CD4-positive, alpha-beta T cell treated with Interleukin-12 subunit alpha and Interleukin-12 subunit beta, for 1 hour (primary cell): ENCODE measurements at regions not wholly inside any gene's neighbourhood (a gene's known extent, or its start where the extent isn't known, plus 50 kb on each side); places are given as distances from the start of the nearest gene placed in this dataset.
"Not testable (repeated sequence)": the region's sequence is repeated elsewhere in the genome, so short reads cannot be mapped to it uniquely, and the experiment has no call there.

ENCODE experiments used
- DNase-seq: peaks from one replicate; pipeline ENCODE4 v3.0.0-alpha.2; 2020

DNA sequence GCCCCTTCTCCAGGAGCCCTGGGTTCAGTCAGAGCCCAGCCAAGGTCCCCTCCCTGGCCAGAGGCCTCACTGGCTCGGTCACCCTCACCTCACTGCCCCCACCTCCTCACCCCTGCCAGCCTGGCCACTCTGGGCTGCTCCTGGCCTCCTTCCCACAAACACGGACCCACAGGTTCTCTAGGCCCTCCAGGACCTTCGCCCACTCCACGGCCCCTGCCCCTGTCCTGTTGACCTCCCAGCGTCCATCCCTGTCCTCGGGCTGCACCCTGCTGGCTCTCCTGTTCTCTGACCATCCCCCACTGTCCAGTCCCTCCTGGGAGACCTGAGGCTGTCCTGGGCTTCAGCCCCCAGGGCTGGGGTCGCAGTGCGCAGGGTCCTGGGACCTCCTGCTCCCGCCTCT, 173.3 kb downstream of the TMEM121 start:
- not testable (repeated sequence) for DNase-seq

DNA sequence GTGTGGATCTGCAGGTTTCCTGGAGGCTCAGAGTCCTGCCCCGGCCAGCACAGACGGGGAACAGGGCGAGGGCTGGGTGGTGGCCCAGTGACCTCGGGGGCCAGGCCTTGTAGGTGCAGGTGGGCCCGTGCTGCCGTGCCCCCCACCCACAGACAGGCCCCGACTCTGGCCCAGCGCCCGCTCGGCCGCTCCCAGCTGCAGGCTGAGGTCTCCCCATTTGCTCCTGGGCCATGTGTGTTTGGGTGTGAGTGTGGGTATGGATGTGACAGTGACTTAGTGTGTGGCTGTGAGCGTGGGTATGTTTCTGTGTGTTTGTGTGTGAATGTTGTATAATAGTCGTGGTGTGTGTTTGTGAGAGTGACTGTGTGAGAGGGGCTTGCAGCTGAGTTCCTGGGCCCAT, 173.8 kb downstream of the TMEM121 start:
- not testable (repeated sequence) for DNase-seq

DNA sequence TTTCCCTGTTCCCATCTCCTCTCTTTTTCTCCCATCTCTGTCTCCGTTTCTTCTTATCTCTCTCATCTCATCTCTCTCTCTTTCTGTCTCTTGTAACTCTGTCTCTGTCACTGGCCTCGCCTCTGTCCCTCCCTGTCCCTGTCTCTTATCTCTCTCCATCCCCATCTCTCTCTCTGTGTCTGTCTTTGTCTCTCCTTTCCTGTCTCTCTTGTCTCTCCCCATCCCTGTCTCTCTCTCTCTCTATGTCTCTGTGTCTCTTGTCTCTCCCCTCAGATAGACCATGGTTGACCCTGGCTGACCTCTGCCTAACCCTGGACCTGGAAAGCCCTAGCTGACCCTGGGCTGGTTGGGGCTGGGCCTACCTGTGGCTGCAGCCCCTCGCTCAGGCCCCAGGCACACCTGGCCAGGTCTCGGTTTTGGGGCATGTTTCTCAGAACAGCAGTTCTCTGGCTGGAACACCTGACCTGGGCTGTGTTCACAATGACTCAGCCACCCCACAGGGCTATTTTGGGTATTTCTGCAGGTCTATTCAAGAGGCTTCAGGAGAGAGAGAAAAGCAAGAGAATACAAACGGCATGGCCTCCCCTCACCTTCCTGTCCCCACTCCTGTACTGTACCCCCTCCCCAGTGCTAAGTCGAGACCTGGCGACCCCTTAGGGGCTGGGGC, 174.4 kb downstream of the TMEM121 start:
- no peak for DNase-seq

DNA sequence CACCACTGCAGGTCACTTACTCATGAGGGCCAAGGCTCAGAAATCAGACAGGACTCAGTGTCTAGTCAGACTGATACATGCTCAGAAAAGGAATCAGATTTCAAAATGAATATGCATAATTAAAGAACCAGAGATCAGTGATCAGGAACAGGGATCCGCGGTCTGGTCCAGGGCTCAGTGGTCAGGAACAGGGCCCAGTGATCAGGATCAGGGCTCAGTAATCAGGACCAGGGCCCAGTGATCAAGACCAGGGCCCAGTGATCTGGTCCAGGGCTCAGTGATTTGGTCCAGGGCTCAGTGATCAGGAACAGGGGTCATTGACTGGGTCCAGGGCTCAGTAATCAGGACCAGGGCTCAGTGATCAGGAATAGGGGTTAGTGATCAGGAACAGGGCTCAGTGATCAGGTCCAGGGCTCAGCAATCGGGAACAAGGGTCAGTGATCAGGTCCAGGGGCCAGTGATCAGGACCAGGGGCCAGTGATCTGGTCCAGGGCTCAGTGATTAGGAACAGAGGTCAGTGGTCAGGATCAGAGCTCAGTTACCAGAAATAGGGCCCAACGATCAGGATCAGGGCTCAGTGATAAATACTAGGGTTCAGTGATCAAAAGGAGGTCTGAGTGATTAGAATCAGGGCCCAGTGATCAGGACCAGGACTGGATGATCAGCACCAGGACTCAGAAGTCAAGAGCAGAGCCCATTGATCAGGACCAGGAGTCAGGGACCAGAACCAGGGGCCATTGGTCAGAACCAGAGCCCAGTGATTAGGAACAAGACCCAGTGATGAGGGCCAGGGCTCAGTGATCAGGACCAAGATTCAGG, 175.3 kb downstream of the TMEM121 start:
- no peak for DNase-seq

DNA sequence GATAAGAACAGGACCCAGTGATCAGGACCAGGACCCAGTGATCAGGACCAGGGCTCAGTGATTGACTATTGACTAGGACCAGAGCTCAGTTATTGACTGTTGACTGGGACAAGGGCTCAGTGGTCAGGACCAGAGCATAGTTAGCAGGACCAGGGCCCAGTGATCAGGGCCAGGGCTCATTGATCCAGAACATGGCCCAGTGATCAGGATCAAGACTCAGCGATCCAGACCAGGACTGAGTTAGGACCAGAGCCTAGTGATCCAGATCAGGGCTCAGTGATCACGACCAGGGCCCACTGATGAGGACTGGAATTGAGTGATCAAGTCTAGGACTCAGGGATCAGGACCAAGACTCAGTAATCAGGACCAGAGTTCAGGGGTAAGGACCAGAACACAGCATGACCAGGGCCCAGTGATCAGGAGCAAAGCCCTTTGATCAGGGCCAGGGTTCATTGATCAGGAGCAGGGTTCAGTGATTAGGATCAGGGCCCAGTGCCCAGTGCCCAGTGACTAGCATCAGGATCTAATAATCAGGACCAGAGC, 176.0 kb downstream of the TMEM121 start:
- DNase-seq: no peak

DNA sequence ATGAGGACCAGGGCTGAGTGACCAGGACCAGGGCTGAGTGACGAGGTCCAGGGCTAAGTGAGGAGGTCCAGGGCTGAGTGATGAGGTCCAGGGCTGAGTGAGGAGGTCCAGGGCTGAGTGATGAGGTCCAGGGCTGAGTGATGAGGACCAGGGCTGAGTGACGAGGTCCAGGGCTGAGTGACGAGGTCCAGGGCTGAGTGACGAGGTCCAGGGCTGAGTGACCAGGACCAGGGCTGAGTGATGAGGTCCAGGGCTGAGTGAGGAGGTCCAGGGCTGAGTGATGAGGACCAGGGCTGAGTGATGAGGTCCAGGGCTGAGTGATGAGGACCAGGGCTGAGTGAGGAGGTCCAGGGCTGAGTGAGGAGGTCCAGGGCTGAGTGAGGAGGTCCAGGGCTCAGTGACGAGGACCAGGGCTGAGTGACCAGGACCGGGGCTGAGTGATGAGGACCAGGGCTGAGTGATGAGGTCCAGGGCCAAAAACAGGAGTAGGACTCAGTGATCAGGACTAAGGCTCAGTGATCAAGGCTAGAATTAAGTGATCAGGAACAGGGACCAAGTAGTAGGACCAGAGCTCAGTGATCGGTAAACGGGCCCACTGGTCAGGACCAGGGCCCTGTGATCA, 176.8 kb downstream of the TMEM121 start:
- not testable (repeated sequence) for DNase-seq

DNA sequence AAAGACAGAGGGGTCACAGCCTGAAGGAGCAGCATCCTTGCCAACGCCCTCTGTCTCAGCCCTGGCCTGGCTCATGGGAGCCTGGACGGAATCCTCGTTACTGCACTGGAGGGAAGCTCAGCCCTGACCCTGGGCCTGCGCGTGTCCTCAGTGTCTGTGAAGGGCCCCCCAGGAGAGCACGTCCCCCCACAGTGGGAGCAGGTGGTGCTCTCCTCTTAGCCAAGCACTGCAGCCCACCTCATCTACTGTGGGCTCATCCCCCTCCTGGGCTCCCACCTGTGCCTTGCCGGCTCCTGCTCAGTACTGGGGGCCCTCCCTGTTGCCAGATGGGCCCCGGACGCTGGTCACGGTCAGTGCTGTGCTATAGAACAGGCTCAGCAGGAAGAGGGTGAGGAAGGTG, 177.7 kb downstream of the TMEM121 start:
- DNase-seq: not testable (repeated sequence)

DNA sequence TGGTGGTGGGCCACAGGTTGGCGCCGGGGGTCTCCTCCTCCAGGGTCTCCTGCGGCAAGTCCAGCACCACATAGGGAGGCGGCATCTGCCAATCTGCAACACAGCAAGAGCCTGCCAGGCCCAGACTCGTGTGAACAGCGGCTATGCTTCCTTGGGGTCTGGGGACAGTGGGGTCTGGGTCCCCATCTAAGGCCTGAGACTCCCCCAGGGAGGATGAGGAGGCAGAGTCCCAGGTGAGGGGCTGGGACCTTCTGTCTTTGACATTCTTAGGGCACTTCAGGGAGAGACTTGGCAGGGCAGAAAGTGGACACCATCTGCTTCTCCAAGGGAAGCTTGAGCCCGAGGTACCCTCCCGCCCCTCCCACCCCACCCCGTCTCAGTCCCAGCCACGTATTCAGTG, 178.1 kb downstream of the TMEM121 start:
- not testable (repeated sequence) for DNase-seq

DNA sequence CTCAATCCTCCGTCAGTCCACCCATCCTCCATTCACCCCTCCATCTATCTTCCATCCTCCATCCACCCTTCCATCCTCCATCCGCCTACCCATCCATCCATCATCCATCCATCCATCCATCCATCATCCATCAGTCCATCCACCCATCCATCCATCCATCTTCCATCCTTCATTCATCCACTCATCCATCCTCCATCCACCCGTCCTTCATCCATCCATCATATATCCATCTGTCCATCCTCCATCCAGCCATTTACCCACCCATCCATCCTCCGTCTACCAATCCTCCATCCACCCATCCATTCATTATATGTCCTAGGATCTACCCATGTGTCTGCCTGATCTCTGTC, 179.1 kb downstream of the TMEM121 start:
- DNase-seq: not testable (repeated sequence)

DNA sequence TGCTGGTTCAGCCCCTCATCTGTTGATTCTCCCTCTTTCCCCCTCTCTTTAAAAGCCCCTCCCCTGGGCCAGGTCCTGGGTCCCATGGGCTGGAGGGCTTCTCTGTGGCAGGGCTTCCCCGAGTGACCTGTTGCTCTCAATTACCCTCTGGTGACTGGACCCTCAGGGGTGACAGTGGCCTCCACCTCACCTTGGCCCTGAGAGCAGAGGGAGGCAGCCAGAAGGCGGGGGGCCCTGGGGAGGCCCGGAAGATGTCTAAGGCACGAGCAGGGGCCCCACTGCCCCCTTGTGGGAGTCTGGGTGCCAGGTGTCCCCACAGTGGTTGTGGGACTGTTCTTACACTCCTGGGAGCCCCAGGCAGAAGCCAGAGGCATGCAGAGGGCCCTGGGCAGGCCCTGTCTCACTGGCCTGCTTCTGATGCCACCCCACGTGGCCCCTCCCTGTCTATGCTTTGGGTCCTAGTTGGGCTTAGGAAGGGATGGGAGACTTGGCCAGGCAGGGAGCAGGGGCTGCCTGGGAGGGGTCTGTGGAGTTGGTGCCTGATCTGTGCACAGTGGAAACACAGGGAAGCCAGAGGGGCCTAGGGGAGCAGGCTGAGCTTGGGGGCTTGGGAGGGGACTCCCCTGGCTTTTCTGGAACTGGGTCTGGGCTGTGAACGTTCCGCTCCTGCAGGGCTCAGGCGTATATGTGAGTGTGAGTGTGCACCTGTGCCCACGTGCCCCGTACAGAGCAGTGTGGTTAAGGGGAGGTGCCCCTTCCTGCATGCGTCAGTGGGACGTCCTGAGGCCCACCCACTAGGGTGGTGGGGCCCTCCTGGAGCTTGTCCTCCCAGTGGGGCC, 179.7 kb downstream of the TMEM121 start:
- not testable (repeated sequence) for DNase-seq

DNA sequence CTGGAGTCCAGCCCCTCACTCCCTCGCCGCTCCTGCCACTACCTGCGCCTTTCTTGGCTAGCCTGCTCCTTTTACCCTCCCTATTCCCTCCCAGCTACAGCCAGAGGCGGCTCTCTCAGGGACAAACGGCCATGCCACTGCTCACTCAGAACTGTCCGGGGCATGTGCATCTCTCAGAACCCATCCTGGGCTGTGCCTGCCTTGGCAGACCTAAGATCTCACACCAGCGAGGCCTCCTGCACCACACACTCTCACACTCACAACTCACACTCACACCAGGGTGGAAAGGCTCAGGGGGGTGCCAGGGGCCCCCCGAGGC, 180.3 kb downstream of the TMEM121 start:
- DNase-seq: not testable (repeated sequence)

DNA sequence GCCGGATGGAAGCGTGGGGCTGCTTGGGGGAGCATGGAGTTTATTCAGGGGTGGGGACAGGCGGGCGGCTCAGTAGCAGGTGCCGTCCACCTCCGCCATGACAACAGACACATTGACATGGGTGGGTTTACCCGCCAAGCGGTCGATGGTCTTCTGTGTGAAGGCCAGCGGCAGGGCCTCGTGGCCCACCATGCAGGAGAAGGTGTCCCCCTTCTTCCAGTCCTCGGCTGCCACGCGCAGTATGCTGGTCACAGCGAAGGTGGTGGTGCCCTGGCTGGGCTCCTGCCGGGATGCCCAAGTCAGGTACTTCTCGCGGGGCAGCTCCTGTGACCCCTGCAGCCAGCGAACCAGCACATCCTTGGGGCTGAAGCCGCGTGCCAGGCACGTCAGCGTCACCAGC, 180.7 kb downstream of the TMEM121 start:
- DNase-seq: not testable (repeated sequence)

DNA sequence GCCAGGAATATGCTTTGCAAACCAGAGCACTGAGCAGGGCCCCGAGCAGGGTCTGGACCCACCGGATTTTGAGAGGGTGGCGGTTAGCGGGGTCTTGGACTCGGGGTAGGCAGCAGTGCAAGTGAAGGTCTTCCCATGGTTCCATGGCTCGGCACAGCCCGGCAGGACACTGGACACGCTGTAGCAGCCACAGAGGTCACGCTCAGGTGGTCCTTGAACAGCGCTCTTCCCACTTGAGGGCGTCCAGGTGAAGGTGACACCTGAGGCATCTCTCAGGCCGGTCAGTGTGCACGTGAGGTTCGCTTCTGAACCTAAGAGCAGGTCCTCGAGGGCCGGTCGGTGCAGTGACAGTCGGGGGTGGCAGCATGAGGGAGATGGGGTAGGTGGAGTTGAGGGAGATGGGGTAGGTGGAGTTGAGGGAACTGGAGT, 181.4 kb downstream of the TMEM121 start:
- not testable (repeated sequence) for DNase-seq

DNA sequence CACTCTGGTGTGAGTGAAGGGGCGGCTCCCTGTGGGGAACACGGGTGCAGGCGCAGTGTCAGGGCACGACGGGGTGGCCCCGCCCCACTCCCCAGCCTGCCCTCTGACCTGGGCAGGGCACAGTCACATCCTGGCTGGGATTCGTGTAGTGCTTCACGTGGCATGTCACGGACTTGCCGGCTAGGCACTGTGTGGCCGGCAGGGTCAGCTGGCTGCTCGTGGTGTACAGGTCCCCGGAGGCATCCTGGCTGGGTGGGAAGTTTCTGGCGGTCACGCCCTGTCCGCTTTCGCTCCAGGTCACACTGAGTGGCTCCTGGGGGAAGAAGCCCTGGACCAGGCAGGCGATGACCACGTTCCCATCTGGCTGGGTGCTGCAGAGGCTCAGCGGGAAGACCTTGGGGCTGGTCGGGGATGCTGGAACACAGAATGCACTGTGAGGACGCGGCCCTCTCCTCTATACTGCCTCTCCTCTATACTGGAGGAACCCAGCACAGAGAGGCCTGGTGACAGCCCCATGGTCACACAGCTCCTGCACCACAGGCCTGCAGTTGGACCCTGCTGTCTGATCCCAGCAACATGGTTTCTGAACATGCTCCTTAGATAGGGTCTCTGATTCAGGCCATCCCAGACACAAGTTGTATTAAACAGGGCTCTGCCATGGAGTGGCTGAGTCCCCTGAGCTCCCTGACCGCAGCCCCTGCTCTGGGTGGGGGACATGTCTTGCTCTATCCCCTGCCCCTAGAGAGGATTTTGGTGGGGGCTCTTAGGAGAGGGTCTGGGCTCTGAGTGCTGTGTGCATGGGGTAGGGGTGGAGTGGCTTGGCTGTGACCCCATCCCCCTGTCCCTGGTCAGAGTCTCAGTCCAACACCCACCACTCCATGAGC, 182.1 kb downstream of the TMEM121 start:
- not testable (repeated sequence) for DNase-seq

DNA sequence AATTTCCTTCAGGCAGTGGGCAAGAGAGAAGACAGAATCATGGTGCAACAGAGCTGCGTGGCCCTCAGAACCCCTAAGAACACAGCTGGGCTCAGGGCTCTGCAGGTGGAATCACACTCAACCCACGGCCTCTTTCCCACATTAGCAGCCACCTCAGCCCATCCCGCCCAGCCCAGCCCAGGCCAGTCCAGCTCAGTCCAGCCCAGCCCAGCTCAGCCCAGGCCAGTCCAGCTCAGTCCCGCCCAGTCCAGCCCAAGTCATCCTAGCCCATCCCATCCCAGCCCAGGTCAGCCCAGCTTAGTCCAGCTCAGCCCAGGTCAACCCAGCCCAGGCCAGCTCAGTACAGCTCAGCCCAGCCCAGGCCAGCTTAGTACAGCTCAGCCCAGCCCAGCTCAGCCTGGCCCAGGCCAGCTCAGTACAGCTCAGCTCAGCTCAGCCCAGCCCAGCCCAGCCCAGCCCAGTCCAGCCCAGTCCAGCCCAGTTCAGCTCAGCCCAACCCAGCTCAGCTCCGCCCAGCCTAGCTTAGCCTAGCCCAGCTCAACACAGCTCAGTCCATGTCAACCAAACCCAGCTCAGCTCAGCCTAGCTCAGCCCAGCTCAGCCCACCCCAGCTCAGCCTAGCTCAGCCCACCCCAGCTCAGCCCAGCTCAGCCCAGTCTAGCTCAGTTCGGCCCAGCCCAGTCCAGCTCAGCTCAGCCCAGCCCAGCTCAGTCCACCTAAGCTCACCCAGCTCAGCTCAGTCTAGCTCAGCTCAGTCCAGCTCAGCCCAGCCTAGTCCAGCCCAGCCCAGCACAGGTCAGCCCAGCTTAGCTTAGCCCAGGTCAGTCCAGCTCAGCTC, 183.1 kb downstream of the TMEM121 start:
- DNase-seq: no peak

DNA sequence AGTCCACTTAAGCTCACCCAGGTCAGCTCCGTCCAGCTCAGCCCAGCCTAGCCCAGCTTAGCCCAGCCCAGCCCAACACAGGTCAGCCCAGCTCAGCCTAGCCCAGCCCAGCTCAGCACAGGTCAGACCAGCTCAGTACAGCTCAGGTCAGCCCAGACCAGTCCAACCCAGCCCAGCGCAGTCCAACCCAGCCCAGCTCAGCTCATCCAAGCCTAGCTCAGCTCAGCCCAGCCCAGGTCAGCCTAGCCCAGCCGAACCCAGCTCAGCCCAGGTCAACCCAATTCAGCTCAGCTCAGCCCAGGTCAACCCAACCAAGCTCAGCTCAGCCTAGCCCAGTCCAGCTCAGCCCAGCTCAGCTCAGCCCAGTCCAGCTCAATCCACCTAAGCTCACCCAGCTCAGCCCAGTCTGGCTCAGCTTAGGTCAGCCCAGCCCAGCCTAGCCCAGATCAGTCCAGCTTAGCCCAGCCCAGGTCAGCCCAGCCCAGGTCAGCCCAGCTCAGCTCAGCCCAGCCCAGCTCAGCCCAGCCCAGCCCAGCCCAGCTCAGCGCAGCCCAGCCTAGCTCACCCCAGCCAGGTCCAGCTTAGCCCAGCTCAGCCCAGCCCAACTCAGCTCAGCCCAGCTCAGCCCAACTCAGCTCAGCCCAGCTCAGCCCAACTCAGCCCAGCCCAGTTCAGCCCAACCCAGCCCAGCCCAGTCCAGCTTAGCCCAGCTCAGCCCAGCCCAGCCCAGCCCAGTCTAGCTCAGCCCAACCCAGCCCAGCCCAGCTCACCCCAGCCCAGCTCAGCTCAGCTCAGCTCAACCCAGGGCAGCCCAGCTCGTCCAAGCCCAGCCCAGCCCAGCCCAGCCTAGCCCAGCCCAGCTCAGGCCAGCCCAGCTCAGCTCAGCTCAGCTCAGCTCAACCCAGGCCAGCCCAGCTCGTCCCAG, 184.0 kb downstream of the TMEM121 start:
- no peak for DNase-seq

DNA sequence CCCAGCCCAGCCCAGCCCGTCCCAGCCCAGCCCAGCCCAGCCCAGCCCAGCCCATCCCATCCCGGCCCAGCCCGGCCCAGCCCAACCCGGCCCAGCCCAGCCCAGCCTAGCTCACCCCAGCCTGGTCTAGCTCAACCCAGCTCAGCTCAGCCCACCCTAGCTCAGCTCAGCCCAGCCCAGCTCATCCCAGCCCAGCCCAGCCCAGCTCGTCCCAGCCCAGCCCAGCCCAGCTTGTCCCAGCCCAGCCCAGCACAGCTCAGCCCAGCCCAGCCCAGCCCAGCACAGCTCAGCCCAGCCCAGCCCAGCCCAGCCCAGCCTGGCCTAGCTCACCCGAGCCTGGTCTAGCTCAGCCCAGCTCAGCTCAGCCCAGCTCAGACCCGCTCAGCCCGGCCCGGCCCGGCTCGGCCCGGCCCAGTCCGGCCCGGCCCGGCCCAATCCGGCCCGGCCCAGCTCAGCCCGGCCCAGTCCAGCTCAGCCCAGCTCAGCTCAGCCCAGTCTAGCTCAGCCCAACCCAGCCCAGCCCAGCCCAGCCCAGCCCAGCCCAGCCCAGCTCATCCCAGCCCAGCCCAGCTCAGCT, 184.7 kb downstream of the TMEM121 start:
- no peak for DNase-seq

DNA sequence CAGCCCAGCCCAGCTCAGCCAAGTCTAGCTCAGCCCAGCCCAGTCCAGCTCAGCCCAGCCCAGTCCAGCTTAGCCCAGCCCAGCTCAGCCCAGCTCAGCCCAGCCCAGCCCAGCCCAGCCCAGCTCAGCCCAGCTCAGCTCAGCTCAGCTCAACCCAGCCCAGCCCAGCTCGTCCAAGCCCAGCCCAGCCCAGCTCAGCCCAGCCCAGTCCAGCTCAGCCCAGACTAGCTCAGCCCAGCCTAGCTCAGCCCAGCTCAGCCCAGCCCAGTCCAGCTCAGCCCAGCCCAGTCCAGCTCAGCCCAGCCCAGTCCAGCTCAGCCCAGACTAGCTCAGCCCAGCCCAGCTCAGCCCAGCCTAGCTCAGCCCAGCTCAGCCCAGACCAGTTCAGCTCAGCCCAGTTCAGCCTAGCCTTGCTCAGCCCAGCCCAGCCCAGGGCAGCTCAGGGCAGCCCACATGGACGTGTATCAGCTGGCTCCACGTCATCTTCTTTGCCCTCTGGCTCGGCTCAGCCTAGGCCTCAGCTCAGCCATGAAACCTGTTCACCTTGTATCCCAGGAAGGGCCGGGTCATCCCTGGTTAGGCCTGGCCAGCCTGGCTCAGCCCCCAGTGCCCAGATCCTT, 185.6 kb downstream of the TMEM121 start:
- DNase-seq: no peak

DNA sequence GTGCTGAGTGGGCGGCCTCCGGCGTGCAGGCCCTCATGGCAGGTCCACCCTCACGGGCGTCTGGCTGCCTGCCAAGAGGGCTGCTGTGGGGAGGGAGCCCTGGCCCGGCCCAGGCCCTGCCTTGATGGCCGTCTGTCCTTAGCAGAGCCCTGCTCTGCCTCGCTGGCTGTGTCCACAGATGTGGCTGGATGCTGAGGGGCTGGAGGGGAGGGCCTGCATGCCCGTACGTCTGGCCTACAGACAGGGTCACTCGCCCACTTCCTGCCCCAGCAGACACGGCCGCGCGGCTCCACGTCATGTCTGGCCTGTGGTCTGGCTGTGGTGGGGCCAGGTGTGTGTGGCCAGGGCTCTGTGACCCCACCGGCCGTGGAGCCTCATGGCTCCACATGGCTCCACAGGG, 186.3 kb downstream of the TMEM121 start:
- not testable (repeated sequence) for DNase-seq
